ENCODE measurements at regions not wholly inside any gene's neighbourhood (a gene's known extent, or its start where the extent isn't known, plus 50 kb on each side); places are given as distances from the start of the nearest gene placed in this dataset.

DNA sequence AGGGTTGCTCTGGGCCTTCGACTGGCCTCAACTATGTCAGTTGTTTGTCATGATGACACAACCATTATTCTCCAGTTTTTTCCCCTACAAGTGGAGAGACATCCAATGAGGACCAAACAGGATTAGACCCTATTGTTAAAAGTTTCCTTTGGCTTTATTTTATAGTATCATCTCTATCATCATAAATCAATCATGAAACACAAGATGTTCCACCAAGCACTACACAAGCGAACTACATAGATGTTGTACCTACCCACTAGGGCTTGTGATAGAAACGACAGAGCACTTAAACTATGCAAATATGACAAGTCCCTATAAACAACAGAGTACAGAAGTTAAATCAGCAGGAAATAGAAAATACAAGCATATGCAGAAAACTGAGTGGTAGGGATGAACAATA is 422.5 kb upstream of the MARCKS start:
- no peak for FAIRE-seq

DNA sequence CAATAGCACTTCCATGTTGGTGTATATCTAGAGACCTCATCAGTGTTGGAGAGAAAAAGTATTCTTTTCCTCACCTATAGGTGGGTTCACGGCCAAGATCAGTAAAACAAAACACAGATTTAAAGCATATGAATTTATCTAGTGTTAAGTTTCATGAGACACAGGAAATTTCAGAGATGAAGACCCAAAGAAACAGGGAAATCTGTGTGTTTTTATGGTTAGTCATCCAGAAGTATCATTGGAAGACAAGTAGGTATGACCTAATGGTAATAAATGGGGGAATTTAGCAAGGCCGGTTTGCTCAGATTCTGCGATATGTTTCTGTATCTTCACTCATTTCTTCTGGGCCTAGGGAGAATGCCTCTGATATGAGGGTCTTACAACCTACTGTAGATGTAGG is 419.6 kb upstream of the MARCKS start:
- no peak for FAIRE-seq

DNA sequence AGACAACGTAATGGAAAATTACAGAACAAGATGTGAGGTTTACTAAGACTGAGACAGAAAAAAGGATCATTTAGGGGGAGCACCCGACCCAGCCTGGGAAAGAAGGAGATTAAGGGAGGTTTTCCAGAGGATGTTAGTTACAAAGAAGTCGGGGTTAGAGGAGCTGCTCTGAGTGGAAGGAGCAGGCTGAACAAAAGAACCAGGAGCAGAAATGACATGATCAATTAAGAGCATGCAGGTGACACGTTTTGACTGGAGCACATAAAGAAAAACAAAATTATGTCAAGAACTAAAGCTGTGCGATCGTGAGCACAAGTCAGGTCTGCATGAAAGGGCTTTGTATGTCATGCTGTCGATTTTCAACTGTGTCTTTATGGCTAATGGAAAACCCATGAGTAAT is 417.3 kb upstream of the MARCKS start:
- no peak for FAIRE-seq

DNA sequence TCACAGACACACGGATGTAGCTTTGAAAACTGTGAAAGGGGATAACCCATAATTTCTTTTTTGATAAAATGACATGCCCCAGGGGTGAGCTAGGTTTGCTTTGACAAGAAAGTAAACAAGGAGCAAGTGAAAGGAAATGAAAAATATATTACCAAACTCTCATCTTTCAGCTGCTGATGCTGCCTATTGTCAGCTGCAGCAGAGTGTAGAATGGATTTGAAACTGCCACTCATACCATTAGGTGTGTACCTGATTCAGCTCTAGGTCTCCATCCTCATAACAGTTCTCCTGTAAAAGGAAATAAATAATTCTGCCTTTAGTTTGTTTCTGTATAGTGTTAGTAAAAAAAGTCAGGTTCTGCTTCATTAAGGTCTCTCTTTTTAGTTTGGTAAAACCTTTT is 415.1 kb upstream of the MARCKS start:
- no peak for FAIRE-seq

DNA sequence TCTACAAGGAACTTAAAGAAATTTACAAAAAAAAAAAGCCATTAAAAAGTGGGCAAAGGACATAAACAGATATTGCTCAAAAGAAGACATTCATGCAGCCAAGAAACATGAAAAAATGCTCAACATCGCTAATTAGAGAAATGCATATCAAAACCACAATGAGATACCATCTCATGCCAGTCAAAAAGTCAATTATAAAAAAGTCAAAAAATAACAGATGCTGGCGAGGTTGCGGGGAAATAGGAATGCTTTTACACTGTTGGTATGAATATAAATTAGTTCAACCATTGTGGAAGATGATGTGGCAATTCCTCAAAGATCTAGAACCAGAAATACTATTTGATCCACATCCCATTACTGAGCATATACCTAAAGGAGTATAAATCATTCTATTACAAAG is 411.9 kb upstream of the MARCKS start:
- FAIRE-seq, result no peak

DNA sequence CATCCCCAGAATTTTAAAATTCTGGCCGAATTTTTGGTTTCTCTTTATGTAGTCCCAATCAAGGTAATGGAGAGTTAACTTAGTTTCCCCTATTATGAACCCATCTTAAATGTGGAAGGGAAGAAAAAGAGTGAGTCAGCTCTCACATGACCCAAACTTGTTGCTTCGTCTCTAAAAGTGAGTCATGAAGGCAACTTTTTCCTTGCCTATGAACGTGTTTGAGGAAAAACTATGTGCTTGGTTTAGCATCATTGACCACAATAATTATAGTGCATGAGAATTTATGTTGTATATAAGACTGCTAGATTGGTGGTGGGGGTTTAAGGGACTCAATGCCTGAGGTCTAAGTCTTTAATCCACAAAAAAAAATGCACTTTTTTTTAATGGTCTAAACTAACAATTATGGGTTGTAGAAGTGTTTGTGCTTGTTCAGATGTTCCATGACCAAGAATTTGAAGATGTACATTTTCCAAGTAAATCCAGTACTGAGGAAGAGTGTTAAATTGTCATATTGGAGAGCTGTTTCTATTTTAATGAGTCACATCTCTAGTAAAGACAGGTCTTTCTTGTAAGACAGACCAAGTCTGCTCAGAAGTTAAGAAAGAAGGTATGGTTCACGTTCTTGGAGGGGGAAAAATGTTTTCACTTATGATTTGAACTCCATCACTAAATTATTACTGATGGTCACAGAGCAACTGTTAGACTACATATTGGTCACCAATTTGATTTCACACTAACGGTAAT is 409.9 kb upstream of the MARCKS start:
- no peak for FAIRE-seq

DNA sequence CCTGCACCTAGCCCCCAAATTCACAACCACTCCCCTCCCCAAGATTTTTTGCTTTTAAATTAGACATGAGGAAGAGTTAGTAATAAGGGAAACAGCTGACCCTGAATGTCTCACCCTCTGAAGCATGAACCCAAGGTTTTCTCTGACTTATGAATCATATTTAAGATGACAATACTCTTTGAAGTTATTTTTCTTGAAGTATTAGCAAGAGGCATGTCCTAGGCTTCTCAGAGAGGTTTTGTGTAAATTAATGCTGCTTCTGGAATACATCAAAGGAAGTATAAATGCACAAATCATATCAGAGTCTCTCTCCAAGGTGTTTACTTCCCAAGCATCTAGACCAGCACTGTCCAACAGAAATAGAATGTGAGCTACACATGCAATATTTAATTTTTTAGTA is 408.1 kb upstream of the MARCKS start:
- FAIRE-seq, result no peak

DNA sequence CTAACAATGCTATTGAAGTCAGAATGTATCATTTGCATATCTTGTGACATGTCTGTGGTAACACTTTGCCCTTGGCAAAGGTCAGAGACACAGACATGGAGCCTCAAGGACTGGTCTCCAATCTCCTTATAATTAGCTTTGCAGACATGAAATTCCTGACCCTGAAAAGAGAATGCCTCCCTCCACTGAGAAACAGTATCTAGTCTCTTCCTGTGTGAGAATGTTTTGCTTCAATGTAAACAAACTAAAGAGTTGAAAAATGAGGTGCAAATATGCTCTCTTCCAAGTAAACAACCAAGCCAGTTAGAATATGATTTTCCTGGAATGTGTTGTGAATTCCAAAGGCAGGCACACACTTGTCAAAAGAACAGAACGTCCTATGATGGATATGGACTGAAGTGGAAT is 407.1 kb upstream of the MARCKS start:
- FAIRE-seq, result no peak

DNA sequence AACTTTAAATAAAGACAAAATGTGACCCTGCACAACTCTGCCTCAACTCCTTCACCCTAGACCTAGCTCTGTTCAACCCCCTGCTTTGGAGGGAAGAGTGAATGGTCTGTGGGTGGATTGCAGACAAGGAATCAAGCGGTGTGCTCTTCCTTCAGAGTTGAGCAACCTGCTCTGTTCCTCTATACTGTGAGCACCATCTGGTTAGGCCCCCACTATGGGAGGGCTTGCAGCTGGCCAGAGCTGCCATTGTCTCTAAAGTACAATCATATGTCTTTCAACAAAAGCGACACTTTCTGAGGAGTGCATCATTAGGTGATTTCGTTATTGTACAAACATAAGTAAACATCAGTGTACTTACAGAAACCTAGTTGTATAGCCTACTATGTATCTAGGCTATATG is 406.1 kb upstream of the MARCKS start:
- FAIRE-seq, result no peak

DNA sequence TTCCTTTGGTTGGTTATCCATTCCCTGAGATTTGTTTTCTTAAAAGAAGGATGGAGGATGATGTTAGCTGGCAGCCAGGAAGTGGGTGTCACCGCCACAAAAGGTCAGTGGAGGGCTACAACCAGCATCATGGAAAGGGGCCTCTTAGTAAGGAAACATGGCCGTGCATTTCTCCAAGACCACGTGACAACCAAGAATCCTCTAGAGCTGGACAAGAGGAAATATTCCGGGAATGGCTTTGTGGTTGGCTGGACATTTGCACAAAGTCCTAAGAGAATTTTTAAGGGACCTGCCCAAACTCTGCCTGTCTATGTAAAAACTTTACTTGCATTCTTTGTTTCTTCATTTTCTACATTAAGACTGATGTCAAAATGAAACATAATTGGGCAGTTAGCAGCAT is 399.9 kb upstream of the MARCKS start:
- FAIRE-seq, result no peak

DNA sequence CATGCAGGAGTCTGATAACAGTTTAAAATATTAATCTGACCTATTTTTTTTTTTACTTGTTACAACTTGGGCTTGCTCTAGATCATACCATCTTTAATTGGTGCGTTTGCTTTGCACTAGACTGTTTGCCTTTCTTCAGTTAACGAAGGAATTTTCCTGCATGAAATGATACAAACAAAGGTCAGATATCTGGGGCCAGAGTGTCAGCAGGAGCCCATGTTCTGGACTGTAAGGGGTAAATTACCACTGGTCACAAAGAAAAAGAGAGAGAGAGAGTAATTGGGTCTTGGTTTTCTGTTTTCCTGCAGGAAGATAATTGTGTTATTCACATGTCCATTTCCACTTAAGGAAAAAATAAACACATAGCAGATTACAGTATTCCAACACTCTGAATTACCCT is 399.4 kb upstream of the MARCKS start:
- FAIRE-seq, result no peak

DNA sequence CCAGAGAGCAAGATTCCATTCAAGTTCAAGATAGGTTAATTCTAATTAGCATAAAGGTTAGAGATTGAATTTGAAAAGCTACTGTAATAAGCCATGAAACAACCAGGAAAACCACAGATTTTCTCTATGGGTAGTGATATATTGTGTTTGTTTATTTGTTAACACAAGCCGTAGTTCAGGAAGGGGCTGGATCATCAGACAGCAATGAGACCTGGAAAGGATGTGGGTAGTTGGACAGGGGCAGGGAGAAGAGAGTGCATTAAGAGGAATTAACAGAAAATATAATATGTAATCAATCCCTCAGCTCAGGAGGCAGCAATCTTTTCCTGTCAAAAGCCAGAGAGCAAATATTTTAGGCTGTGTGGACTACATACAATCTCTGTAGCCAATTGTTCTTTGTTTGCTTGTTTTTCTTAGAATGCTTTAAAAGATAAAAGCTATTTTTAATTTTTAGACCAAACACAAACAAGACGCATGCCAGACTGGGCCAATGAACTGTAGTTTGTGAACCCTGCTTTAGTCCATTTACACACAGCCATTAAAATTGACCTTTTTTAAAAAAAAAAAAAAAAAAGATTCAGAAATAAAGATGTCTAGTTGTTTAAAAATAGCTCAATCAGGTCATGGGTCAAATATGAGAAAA is 398.7 kb upstream of the MARCKS start:
- FAIRE-seq, result no peak

DNA sequence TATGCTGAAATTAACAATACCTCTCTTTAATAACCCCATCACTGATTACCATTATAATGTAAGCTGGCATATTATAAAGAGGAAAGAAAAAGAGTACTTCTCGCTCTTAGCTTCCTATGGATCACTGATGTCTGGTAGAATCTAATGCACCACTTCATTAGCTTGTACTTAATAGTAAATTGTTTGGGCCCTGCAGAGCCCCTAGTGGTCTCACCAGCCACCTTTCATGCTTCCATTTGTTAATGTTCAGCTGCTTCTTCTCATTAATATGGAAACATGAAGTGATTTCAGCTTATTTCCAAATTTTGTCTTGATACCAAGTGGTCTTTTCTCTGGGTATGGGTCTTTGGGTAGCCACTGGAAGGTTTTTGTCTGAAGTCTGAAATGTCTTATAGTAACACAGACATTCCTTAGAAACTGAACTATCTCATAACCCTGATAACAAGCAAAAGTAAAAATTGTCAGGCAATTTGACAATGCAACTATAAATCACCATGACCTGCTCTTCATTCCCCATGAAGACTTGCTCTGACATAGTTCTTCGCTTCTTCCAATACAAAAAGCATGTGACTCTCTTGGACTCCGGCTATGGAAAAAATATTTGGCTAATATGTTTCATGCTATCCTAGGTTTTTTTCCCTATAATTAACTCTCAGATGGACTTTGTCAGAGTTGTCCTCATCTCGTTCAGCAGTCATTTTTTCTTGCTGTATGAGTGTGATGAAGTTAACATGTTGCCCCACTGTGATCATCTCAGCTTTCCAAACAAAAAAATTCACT is 395.8 kb upstream of the MARCKS start:
- no peak for FAIRE-seq

DNA sequence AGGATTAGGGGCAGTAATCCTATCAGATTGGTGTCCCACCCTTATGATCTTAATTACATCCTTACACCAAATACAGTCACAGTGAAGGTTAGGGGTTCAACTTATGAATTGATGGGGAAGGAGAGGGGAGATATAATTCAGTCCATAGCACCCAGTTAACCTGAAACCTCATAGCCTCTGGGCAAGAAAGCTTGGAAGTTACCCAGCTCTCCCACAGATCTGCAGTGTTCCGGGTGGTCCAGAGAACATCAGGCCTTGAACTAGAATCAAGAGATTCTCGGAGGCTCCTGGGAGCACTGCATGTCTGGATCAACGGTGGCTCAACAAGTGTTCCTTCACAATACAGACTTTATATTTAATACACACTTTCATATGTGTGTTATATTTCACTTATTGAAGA is 392.6 kb upstream of the MARCKS start:
- FAIRE-seq, result no peak

DNA sequence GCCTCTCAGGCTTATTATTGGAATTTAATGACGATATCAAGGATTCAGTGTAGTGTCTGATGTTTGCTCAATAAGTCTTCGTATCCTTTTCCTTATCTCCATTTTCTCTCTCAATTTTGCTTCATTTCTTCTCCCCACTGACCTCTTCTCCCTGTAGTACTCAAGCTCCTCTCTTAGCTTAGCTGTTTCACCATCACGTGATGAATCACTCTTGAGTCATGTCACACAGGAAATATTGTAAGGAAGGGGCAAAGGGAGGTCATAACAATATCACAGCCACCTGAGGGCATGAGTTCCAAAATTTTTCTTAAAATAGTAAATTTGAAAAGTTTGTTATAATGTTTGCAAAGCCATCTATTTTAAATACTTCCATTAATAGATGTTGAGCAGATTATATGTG is 392.2 kb upstream of the MARCKS start:
- no peak for FAIRE-seq

DNA sequence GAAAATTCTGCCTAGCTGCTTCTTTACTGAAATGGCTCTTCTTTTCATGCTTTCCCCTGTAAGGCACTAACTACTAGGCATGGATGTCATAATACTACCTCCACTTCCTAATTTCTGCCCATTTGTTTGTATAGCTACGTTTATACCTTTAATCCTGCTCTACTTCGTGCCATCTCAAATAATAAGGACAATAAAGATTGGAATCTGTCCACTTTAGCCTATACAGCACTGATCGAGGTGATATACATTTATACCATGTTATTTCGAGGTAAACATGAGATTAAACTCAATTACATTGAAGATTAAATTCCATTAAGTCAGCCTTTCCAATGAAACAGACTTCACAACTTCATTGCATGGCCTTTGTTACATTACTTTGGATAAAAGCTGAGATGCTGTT is 390.6 kb upstream of the MARCKS start:
- FAIRE-seq, result no peak

DNA sequence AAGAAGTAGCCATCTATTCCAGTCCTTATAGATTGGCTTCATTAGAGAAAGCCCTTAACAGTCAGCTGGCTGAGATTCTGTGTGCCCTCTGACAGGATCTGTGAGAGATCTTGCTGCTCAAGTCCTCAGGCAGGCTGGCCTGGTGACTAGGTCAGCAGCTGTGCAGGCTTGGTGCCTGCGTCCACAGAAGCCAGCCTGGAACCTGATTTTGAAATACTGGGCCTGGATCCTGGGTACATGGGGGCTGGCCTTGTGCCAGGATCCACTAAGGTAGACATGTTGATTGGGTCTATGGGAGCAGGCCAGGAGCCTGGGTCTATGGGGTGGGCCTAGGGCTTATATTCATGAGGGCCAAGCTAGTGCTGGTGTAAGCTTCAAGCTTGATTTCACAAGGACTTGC is 381.8 kb upstream of the MARCKS start:
- FAIRE-seq, result no peak

DNA sequence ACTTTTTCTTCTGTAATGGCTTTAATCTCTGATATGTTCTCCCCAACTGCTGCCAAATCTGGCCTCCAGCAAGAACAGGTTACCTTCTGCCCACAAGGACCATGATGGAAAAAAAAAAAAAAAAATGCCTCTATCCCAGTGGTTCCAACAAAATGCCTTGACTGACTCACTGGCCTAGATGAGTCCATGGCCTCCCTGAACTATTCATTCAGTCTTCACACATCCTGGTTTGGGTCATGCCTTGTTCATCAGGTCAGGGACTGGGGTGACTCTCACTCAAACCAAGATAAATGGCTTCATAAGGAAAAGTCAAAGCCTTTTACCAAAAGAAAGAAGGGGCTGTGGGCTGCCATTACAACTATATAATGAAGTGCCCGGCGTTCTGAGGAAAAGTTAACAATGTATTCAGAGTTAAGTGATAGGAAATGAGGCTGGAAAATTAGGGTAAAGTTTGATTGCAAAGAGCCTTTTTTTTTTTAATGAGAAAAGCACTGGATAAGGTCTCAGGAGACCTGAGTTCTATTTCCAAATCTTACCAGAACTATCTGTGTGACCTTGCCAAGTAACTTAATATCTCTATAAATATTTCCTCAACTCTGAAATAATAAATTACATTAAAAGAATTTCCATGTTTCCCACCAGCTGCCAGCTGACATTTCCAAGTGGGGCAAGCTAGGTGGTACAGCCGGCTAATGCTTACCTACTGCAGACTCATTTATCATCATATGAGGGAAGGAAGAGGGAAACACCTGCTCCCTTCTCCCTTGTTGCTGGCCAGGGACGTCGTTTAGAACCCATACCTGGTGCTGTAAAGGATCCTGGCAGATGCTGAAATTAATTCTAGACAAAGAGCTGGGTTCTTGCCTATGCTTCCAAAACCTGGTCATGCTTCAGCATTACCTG is 380.0 kb upstream of the MARCKS start:
- FAIRE-seq, result peak; percentile 68

DNA sequence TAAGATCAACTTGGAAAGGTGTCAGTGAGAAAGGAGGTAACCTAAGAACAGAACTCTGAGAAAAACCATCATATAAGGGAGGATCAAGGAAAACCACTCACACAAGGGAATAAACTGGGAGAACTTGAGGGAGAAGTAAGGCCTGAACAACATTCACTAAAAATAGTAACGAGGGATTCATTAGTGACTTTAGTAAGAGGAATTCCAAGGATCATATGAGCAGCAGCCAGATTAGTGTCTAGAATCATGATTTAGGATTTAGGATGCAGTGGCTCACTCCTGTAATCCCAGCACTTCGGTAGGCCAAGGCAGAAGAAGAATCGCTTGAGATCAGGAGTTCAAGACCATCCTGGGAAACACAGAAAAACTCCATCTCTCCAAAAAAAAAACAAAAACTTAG is 376.5 kb upstream of the MARCKS start:
- FAIRE-seq, result no peak

DNA sequence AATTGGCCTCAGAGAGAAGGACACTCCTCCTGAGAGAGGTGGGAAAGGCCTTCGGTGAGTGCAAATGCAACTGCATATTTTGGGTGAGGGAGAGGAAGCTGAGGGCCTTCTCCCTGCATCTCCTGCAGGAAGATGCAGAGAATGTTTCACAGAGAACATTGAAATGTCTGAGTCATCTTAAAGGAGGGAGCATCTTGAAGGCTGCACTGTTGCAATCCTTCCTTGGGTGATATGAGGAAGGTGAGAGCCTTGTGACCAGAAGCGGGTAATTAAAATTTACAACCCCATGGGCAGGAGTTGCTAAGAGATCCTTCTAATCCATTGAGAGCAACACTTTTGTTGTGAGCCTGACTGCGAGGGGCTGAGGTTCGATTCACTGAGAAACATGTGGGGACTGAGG is 375.7 kb upstream of the MARCKS start:
- no peak for FAIRE-seq

DNA sequence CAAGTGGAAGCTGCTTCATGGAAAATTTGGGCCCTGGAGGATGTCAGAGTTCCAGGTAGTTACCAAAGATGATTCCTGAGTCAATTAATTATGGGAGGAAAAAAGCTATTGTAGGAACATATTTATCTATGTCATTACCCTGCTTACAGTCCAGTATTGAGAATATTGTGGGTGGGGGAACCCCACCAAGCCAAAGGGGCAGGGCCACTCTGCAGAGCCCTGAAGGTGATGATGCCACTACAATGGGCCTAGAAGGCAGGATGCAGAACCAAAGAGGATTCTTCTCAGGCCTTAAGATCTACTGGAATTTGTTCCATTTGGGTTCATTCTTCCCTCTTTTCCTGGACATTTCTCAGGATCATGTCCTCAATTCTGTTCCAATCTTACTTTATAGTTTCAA is 375.2 kb upstream of the MARCKS start:
- no peak for FAIRE-seq

DNA sequence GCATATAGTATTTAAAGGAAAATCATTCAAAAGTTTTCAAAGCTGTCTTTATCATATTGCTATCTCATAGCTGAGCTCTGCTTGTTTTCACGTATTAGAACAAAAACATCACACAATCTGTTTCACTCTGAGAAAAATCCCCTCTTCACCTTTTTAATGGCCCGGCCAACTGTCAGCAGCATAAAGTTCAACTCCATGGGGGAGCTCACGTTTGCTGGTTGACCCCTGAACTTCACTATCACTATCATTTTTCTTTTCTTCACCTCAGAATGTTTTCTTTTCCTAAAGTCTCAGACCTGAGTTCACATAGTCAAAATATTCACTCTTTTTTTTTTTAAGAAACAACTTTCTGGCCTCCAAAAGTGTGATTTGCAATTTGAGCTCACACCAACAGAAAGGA is 374.4 kb upstream of the MARCKS start:
- FAIRE-seq, result no peak

DNA sequence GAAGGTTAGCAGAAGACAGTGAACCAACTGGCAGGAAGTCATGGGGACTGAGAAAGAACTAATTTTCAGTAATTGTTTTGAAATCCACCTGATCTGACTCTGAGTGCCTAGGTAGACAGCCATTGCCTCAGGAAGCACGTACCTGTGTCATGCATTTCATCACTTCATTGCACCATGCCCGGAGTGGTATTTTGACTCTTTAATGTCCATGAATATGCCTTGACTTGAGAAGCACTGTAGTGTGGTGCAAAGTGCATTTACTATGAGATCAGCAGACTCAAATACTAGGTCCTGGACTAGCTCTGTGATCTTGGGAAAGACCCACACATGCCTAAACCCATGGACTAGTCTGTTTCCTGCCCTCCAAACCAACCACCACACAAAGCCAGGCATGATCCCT is 370.9 kb upstream of the MARCKS start:
- no peak for FAIRE-seq

Data from islet of Langerhans (tissue), 1 donor.